ENCODE measurements at regions not wholly inside any gene's neighbourhood (a gene's known extent, or its start where the extent isn't known, plus 50 kb on each side); places are given as distances from the start of the nearest gene placed in this dataset.

- DNase-seq (ENCODE audit: low read depth): no peak
- no peak overlapping the region for H3K4me3 ChIP-seq (ENCODE audit: low read depth, low read length)
- TF ChIP-seq CTCF (conservative IDR thresholded peaks at IDR 0.05; ENCODE audit: low read depth, low read length): no peak
These were observed 330.7 kb downstream of the CAAP1 start for GRCh38 chr9:26561928-26562327.

- H3K4me3 ChIP-seq (ENCODE audit: low read depth, low read length): no peak overlapping the region
- no peak for DNase-seq (ENCODE audit: low read depth)
- no peak for TF ChIP-seq CTCF (conservative IDR thresholded peaks at IDR 0.05; ENCODE audit: low read depth, low read length)
These were observed 333.1 kb downstream of the CAAP1 start for GRCh38 chr9:26559506-26559905.

GRCh38 chr9:26551971-26552370 lies 340.6 kb downstream of the CAAP1 start:
- no peak for DNase-seq (ENCODE audit: low read depth)
- TF ChIP-seq CTCF (conservative IDR thresholded peaks at IDR 0.05; ENCODE audit: low read depth, low read length): no peak
- H3K4me3 ChIP-seq (ENCODE audit: low read depth, low read length): no peak overlapping the region

GRCh38 chr9:26551451-26551850 lies 341.2 kb downstream of the CAAP1 start:
- no peak overlapping the region for H3K4me3 ChIP-seq (ENCODE audit: low read depth, low read length)
- DNase-seq (ENCODE audit: low read depth): no peak
- no peak for TF ChIP-seq CTCF (conservative IDR thresholded peaks at IDR 0.05; ENCODE audit: low read depth, low read length)

- no peak overlapping the region for H3K4me3 ChIP-seq (ENCODE audit: low read depth, low read length)
- TF ChIP-seq CTCF (conservative IDR thresholded peaks at IDR 0.05; ENCODE audit: low read depth, low read length): no peak
- DNase-seq (ENCODE audit: low read depth): no peak
These were observed 343.8 kb downstream of the CAAP1 start for GRCh38 chr9:26548781-26549290.

- no peak for DNase-seq (ENCODE audit: low read depth)
- TF ChIP-seq CTCF (conservative IDR thresholded peaks at IDR 0.05; ENCODE audit: low read depth, low read length): no peak
- no peak overlapping the region for H3K4me3 ChIP-seq (ENCODE audit: low read depth, low read length)
These were observed 352.6 kb downstream of the CAAP1 start for GRCh38 chr9:26539867-26540493.

GRCh38 chr9:26537211-26537610 lies 355.4 kb downstream of the CAAP1 start:
- no peak for DNase-seq (ENCODE audit: low read depth)
- no peak overlapping the region for H3K4me3 ChIP-seq (ENCODE audit: low read depth, low read length)
- TF ChIP-seq CTCF (conservative IDR thresholded peaks at IDR 0.05; ENCODE audit: low read depth, low read length): no peak

Measured in choroid plexus epithelial cell (primary cell).